Fibroblast of skin of right biceps (primary cell): ENCODE measurements at regions not wholly inside any gene's neighbourhood (a gene's known extent, or its start where the extent isn't known, plus 50 kb on each side); places are given as distances from the start of the nearest gene placed in this dataset.
A peak's percentile ranks its signal among the peaks of the same experiment; 100 is the strongest.

ENCODE experiments used
- DNase-seq: peaks from one replicate; pipeline ENCODE4 v3.0.0-alpha.2; 2013

DNA sequence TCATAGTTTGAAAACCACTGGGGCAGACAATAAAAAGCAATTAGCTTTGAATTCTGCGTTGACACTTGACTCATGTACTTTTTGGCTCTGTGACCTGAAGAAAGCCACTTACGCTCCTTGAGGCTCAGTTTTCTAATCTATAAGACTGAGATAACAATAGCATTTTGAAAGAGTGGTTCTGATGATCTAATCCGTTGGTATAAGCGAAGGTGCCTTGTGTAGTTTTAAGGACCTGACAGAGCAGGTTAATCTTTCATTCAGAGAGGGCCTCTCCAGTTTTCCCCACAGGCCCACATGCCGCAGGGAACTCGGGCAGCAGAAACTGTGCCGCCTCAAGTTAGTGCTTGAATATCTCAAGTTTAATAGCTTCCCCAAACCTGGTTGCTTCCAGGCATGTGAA lies 306.0 kb upstream of the GBE1 start:
- DNase-seq = no peak

DNA sequence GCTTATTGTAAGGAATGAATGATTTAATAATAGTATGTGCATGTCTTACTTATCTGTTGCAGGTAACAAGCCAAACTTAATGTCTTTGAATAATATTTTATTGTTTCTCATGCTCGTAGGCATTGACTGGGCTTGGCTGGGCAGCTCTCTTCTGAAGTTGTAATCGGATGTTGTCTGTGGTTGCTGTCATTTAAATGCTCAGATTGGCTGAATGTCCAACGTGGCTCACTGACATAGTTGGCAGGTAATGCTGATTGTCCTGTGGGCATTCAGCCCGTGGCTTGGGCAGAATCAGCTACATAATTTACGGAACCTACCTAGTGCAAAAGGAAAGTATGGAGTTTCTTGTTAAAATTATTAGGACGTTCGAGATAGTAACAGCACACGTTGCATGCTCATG lies 297.4 kb upstream of the GBE1 start:
- no peak for DNase-seq

DNA sequence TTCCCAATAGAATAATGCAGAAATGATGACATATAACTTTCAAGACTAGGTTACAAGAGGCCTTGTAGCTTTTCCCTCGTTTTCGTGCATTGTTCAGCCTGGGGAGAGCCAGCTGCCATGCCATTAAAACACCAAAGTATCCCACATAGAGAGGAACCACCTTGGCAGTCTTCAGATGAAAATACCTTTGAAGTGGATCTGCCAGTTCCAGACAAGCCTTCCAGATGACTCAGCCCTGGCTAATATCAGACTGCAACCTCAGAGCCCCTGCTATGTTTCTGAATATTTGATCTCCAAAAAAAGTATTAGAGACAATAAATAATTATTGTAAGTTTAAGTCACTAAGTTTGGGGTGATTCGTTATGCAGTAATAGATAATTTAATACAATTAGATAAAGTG lies 294.3 kb upstream of the GBE1 start:
- peak; percentile 31 for DNase-seq

- peak; percentile 4 for DNase-seq
Observed at GRCh38 chr3:82054849-82055248, 293.4 kb upstream of the GBE1 start.

GRCh38 chr3:82053236-82053635 lies 291.8 kb upstream of the GBE1 start:
- DNase-seq = no peak

- DNase-seq = no peak
Observed at GRCh38 chr3:82050382-82050781, 288.9 kb upstream of the GBE1 start.

DNA sequence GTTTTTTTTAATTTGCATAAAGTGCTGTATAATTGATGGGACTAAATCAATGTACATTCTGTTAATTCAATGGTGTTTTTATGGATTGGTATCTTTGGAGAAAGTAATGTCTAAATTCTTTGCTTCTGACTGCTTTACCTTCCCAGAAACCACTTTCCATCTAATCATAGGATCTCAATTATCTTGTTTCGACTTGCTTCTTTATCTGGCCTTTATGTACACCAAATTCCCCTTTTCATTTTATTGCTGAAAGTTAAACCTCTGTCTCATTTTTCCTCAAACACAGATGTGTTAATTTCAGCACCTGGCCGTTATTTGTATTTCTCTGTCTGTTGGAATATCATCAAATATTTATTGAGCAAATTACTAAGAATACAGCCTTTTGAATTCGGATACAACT lies 287.3 kb upstream of the GBE1 start:
- no peak for DNase-seq

GRCh38 chr3:82044930-82045705 lies 283.7 kb upstream of the GBE1 start:
- peak; percentile 63 for DNase-seq

- DNase-seq = peak; percentile 61
Observed at GRCh38 chr3:82038556-82038955, 277.1 kb upstream of the GBE1 start.

DNA sequence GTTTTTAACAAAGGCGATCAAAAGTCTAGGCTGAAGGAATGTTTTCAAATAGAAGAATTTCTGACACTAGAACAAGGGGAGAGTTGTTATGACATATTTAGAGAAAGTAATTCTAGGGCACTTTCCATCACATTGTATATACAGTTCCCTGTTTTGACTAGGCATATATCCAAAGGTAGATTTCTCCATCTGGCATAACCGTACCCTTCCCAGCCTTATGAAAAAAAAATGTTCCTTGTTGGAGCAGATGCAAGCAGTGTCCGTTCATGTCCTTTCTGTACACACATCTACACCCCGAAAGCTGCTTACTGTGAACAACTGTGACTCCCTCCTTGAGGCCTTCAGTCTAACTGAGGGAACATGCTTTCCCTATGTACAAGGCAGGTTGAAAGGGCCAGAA lies 271.7 kb upstream of the GBE1 start:
- DNase-seq = no peak

- DNase-seq = no peak
Observed at GRCh38 chr3:82031596-82031995, 270.2 kb upstream of the GBE1 start.

DNA sequence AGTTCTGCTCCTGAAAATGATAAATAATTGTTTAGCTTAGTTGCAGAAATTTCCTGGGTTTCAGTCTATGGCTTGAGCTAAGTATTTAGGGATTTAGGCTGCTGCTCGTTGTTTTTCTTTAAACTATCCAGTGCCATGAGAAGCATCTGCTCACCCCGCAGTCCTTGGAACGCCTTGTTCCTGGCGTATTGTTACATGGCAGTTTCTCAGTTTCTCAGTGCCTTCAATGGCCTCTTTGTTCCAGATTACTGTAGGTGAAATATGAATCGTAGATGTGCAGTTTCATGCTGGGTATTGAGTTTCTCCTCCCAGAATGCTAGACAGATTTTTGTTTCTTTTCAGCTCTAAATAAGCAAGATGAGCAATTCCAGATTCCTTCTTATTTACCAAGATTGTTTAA lies 269.5 kb upstream of the GBE1 start:
- no peak for DNase-seq

DNA sequence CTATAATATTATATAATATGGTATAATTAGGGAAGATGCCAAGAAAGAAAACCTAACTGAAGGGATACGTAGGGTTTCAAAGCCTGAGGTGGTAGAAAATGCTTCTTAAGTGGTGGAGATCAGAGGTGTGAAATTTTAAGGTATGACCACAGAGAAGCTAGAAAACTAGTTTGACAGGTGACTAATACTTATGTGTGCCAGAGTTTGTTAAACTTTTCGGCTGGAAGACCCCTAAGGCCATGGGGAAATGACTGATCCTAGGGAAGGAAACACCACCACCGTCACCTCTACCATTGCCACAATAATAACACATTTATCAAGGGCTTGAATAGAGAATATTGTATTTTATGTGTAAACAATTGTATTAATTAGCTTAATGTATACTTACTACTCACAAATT lies 261.4 kb upstream of the GBE1 start:
- DNase-seq = no peak

GRCh38 chr3:82020282-82020681 lies 258.8 kb upstream of the GBE1 start:
- DNase-seq = no peak

- DNase-seq = no peak
Observed at GRCh38 chr3:82015241-82015640, 253.8 kb upstream of the GBE1 start.

GRCh38 chr3:82012775-82013174 lies 251.3 kb upstream of the GBE1 start:
- DNase-seq = no peak

GRCh38 chr3:82011336-82011735 lies 249.9 kb upstream of the GBE1 start:
- DNase-seq = no peak

- DNase-seq = no peak
Observed at GRCh38 chr3:82005266-82005665, 243.8 kb upstream of the GBE1 start.

GRCh38 chr3:82004266-82004665 lies 242.8 kb upstream of the GBE1 start:
- DNase-seq = no peak

DNA sequence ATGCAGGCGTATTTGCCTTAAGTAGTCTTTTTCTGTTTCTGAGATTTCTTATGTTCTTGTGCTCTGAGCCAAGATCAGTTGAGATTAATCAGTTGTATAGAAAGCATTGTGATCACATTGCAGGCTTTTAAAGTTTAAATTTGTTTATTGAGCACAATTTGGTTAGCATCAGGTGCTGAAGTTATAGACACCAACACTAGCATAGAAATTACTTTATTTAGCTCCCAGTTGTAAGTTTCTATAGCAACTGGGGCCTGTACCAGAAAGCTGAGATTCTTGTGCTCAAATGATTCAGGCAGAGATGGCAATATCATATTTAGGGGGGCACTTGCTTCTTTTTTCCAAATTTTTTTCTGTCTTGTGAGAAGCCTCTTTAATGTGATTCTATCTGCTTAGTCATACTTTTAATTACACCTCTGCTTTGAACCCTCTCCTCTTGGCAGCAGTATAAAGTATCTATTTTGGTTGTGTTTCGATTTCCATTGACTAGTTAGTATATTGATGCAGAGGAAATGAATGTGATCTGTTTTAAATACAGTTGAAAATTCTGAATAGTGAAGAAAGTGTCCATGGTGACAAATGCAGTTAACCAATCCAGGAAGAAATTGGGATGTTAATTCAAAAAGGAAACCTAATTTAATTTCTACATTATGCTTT lies 241.7 kb upstream of the GBE1 start:
- no peak for DNase-seq

GRCh38 chr3:82002491-82002890 lies 241.0 kb upstream of the GBE1 start:
- DNase-seq = no peak

- no peak for DNase-seq
Observed at GRCh38 chr3:82001276-82001923, 240.0 kb upstream of the GBE1 start.

GRCh38 chr3:82000773-82001172 lies 239.3 kb upstream of the GBE1 start:
- DNase-seq = no peak

DNA sequence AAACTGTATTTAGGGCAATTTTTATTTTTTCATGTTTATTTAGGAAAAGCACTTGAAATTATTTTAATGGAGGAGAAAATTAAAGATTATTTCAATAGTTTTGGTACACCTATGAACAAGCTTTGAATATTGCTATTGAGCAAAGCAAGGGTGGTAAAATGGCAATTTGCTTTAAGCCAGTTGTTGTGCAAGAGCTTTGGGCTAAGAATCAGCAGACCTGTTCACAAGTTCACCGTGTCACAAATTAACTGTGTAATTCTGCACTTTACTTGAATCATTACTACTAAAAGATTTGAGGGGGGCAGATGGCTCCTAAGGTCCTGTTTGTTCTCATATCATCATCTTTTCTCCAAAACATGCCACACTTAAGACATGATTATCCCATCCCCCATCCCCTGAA lies 238.9 kb upstream of the GBE1 start:
- no peak for DNase-seq
